HepG2 (cell line): ENCODE measurements at regions not wholly inside any gene's neighbourhood (a gene's known extent, or its start where the extent isn't known, plus 50 kb on each side); places are given as distances from the start of the nearest gene placed in this dataset.

Experiments
- EEA1 ChIP-seq: sonication (generic); formaldehyde crosslinking; IDR thresholded peaks from 2 replicates; pipeline ENCODE4 v1.5.1; 2020; ENCODE audit warnings: mild to moderate bottlenecking, missing genetic modification reagents, borderline replicate concordance
- ZNF530 ChIP-seq: sonication (generic); formaldehyde crosslinking; IDR thresholded peaks from 2 replicates; pipeline ENCODE4 v1.5.0; 2020; ENCODE audit warnings: low read depth, mild to moderate bottlenecking, missing genetic modification reagents
- TF ChIP-seq, protein P1 (sequence below): sonication (generic); formaldehyde crosslinking; IDR thresholded peaks from 2 replicates; pipeline ENCODE4 v1.4.0; 2020; ENCODE audit warnings: missing genetic modification reagents
- TF ChIP-seq, protein P2 (sequence below): sonication (generic); formaldehyde crosslinking; IDR thresholded peaks from 2 replicates; pipeline ENCODE4 v1.5.0; 2020; ENCODE audit warnings: missing genetic modification reagents
- TF ChIP-seq, protein P3 (sequence below): sonication (generic); formaldehyde crosslinking; IDR thresholded peaks from 2 replicates; pipeline ENCODE4 v1.5.0; 2020; ENCODE audit warnings: mild to moderate bottlenecking, missing genetic modification reagents, moderate library complexity

DNA sequence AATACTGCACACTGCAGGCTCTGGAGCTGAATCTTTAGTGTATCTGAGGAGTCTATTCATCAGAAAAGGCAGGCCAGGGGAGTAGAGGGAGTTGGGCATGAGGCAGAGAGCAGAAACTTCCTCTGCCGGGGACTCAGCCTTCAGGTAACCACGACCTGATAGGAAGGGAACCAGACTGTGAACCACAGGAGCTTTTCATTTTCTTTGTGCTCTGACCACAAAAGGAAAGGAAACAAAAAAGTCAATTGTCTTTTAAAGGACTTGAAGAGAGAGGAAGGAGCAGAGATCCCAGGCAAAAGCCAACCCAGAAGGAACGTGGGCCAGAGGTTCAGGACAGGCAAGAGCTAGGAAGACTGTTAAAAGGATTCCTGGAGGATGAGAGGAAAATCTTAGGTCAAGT lies 573.3 kb downstream of the EPHB1 start:
- TF ChIP-seq, protein P1, sequence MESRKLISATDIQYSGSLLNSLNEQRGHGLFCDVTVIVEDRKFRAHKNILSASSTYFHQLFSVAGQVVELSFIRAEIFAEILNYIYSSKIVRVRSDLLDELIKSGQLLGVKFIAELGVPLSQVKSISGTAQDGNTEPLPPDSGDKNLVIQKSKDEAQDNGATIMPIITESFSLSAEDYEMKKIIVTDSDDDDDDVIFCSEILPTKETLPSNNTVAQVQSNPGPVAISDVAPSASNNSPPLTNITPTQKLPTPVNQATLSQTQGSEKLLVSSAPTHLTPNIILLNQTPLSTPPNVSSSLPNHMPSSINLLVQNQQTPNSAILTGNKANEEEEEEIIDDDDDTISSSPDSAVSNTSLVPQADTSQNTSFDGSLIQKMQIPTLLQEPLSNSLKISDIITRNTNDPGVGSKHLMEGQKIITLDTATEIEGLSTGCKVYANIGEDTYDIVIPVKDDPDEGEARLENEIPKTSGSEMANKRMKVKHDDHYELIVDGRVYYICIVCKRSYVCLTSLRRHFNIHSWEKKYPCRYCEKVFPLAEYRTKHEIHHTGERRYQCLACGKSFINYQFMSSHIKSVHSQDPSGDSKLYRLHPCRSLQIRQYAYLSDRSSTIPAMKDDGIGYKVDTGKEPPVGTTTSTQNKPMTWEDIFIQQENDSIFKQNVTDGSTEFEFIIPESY, result no peak
- no peak for TF ChIP-seq EEA1 (CRISPR knock-in tag)
- TF ChIP-seq, protein P2, sequence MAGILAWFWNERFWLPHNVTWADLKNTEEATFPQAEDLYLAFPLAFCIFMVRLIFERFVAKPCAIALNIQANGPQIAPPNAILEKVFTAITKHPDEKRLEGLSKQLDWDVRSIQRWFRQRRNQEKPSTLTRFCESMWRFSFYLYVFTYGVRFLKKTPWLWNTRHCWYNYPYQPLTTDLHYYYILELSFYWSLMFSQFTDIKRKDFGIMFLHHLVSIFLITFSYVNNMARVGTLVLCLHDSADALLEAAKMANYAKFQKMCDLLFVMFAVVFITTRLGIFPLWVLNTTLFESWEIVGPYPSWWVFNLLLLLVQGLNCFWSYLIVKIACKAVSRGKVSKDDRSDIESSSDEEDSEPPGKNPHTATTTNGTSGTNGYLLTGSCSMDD (CRISPR knock-in tag), result no peak
- TF ChIP-seq ZNF530 (CRISPR knock-in tag), result no peak
- TF ChIP-seq, protein P3, sequence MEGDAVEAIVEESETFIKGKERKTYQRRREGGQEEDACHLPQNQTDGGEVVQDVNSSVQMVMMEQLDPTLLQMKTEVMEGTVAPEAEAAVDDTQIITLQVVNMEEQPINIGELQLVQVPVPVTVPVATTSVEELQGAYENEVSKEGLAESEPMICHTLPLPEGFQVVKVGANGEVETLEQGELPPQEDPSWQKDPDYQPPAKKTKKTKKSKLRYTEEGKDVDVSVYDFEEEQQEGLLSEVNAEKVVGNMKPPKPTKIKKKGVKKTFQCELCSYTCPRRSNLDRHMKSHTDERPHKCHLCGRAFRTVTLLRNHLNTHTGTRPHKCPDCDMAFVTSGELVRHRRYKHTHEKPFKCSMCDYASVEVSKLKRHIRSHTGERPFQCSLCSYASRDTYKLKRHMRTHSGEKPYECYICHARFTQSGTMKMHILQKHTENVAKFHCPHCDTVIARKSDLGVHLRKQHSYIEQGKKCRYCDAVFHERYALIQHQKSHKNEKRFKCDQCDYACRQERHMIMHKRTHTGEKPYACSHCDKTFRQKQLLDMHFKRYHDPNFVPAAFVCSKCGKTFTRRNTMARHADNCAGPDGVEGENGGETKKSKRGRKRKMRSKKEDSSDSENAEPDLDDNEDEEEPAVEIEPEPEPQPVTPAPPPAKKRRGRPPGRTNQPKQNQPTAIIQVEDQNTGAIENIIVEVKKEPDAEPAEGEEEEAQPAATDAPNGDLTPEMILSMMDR (CRISPR knock-in tag), result no peak
